Right lung (tissue), 2 donors: ENCODE measurements at regions not wholly inside any gene's neighbourhood (a gene's known extent, or its start where the extent isn't known, plus 50 kb on each side); places are given as distances from the start of the nearest gene placed in this dataset.

Source experiments
- DNase-seq, 2 donors: peaks; one replicate each; pipeline ENCODE4 v3.0.0-alpha.2; 2013

- peak in 1 of 2 donors; percentile 21 for DNase-seq
Measured at GRCh38 chr3:106688464-106688863, 688.8 kb upstream of the CCDC54 start.

GRCh38 chr3:106691476-106691875 lies 685.8 kb upstream of the CCDC54 start:
- DNase-seq, result no peak

GRCh38 chr3:106692624-106693023 lies 684.6 kb upstream of the CCDC54 start:
- no peak for DNase-seq

- DNase-seq, result peak in 1 of 2 donors; percentile 14
Measured at GRCh38 chr3:106699122-106699521, 678.1 kb upstream of the CCDC54 start.

GRCh38 chr3:106700981-106701380 lies 676.3 kb upstream of the CCDC54 start:
- DNase-seq, result no peak

- DNase-seq, result no peak
Measured at GRCh38 chr3:106703524-106703923, 673.7 kb upstream of the CCDC54 start.

- DNase-seq, result no peak
Measured at GRCh38 chr3:106707347-106707746, 669.9 kb upstream of the CCDC54 start.

- no peak for DNase-seq
Measured at GRCh38 chr3:106710596-106710995, 666.6 kb upstream of the CCDC54 start.

- DNase-seq, result no peak
Measured at GRCh38 chr3:106711650-106712049, 665.6 kb upstream of the CCDC54 start.

- DNase-seq, result no peak
Measured at GRCh38 chr3:106714400-106714799, 662.8 kb upstream of the CCDC54 start.

- DNase-seq, result no peak
Measured at GRCh38 chr3:106715286-106715685, 662.0 kb upstream of the CCDC54 start.

- DNase-seq, result no peak
Measured at GRCh38 chr3:106717178-106717780, 660.0 kb upstream of the CCDC54 start.

- no peak for DNase-seq
Measured at GRCh38 chr3:106719077-106719476, 658.2 kb upstream of the CCDC54 start.

- DNase-seq, result no peak
Measured at GRCh38 chr3:106719583-106719982, 657.7 kb upstream of the CCDC54 start.

GRCh38 chr3:106720510-106720909 lies 656.7 kb upstream of the CCDC54 start:
- DNase-seq, result no peak

GRCh38 chr3:106725566-106725965 lies 651.7 kb upstream of the CCDC54 start:
- no peak for DNase-seq

- no peak for DNase-seq
Measured at GRCh38 chr3:106728315-106729098, 648.7 kb upstream of the CCDC54 start.

GRCh38 chr3:106729481-106729880 lies 647.8 kb upstream of the CCDC54 start:
- no peak for DNase-seq

GRCh38 chr3:106731230-106731629 lies 646.0 kb upstream of the CCDC54 start:
- no peak for DNase-seq

- no peak for DNase-seq
Measured at GRCh38 chr3:106734712-106735111, 642.5 kb upstream of the CCDC54 start.

- DNase-seq, result no peak
Measured at GRCh38 chr3:106737265-106737664, 640.0 kb upstream of the CCDC54 start.

- no peak for DNase-seq
Measured at GRCh38 chr3:106740116-106740515, 637.1 kb upstream of the CCDC54 start.

- no peak for DNase-seq
Measured at GRCh38 chr3:106745344-106746168, 631.7 kb upstream of the CCDC54 start.
